ENCODE measurements at regions not wholly inside any gene's neighbourhood (a gene's known extent, or its start where the extent isn't known, plus 50 kb on each side); places are given as distances from the start of the nearest gene placed in this dataset.

DNA sequence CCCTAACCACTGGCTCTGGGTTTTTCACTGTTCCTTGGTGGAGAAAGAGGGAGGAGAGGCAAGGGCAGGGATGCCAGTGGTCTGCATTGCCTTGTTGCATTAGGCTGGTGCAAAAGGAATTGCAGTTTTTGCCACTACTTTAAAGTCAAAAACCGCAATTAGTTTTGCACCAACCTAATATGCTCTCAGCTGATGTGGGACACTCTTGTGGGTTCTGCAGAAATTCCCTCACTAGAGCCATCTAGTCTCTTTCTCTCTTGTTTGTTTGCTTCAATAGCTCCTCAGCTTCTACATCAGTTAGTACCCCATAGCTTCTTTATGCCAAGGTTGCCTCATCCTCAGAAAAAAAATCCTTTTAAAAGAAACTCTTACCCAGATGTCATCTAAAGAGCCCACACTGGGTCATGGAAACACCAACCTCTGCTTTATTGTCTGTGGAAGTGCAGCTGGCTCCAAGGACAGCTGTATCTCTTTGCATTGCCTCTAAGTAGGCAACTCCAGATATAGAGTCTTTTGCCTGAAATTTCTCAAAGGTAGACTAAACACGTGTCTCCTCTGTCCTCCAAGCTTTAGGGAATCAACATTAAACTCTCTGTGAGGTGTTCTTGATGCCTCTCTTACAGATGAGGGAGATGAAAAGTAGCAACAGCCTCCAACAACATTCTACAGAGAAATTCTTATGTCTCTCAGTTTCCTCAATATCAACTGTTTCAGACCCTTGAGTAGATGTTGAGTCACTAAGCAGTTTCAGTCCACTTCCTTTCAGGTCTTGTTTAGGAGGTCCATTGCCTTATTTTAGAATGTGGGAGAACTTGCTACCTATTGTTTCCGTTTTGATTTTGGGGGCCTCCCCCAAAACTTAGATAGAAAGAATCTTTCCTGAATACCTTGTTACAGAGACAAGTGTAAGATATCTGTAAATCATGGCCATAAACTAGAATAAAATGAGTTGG lies 84.9 kb upstream of the MEF2C start:
- TF ChIP-seq POLR2AphosphoS5 (IDR thresholded peaks at IDR 0.05; ENCODE audit: insufficient read depth in 1 of 2, low read depth in 1 of 2) (no peak), POLR2A (IDR thresholded peaks at IDR 0.05) (no peak)
